ENCODE measurements at regions not wholly inside any gene's neighbourhood (a gene's known extent, or its start where the extent isn't known, plus 50 kb on each side); places are given as distances from the start of the nearest gene placed in this dataset.

DNA sequence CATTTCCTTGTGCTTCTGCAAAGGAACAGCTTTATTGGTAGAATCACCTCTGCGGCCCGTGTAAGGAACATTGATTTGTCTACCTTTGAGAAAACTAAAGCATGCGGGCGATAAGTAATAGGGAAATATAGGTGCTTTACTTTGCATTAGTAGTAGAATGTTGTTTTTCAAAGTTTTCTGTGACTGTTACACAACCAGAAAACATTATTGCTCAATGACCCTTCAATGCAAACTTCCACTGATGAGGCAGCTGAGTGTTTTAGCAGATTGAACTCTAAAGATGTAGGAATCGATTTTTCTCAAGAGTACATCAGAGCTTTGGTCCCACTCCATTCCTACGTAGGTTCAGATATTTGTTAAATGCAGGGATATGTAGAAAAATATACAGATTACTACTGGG lies 427.8 kb downstream of the DNAJB9 start:
- DNase-seq: no peak

DNA sequence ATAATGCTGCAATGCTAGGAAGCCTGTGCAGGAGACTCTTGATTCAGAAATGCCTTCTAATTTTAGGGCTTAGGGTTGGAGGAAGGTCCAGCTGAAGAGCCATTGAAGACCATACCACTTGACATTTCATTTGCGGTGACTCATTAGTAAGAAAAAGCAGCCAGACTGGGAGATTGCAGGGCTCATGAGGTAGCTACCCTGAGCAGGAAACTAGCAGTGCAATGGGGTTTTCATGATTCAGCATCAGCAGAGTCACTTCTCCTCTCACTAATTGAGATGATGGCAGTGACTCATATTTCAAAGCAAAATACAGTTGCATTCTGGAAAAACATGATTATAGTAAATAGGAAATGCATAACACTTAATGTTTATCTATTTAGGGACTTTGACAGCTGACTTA lies 434.1 kb downstream of the DNAJB9 start:
- DNase-seq: peak in 1 of 2 experiments; percentile 3

DNA sequence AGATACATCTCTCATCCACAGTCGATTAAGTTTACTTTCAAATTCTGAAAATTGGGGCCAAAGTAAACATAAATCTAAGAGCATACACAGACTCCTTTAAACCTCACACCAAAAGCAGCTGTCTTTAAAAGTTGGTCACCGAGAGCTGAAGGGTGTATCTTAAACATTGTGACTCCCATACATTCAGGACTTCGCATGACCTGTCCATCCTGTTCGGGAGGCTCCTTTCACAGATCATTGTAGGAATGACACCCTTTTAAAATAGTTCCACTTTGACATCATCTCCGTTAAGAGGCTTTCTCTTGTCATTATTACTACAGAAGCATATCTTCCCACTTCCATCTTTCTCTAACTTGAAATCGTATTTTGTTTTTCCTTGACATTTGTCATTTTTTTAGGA lies 440.0 kb downstream of the DNAJB9 start:
- no peak for DNase-seq

DNA sequence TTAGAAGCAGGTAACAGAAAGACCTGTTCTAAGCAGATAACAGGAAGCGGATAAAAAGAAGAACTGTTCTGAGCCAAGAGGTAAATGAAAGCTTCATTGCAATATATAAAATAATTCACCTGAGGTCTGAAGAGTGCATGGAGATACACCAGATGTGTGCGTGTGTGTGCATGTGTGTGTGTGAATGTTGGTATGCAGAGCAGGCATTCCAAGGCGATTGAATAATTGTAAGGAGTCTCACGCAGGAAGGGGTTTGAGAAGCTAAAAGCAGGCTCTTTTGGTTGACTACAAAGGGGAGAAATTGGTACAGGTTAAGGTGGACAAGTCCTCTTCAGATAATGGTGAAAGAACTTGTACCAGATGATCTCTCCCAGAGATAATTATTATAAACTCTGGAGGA lies 450.6 kb downstream of the DNAJB9 start:
- no peak for DNase-seq

DNA sequence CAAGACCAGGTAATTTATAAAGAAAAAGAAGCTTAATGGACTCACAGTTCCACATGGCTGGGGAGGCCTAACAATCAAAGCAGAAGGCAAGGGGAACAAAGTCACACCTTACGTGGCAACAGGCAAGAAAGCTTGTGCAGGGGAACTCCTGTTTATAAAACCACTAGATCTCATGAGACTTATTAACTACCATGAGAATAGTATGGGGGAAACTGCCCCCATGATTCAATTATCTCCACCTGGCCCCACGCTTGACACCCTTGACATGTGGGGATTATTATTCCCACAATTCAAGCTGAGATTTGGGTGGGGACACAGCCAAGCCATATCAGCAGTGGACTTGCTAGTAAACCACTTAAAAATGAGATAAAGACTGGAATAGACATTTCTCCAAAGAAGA lies 451.7 kb downstream of the DNAJB9 start:
- DNase-seq: no peak

DNA sequence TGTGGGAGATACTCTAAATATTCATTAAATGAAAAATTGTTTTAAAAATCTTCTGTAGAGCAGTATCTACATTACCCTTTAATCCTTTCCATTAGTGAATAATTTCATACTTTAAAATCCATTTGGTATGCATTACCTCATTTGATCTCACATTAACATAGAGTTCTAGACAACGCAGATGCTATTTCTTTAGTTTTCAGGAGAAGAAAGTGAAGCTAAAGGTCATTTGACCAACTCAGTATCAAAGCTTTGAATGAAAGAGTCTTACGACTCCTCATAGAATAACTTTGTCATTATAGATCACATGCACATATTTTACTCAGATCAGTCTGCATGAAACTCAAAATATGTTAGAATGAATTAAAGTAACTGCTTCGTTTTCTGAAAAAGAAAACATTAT lies 460.2 kb downstream of the DNAJB9 start:
- no peak for DNase-seq

DNA sequence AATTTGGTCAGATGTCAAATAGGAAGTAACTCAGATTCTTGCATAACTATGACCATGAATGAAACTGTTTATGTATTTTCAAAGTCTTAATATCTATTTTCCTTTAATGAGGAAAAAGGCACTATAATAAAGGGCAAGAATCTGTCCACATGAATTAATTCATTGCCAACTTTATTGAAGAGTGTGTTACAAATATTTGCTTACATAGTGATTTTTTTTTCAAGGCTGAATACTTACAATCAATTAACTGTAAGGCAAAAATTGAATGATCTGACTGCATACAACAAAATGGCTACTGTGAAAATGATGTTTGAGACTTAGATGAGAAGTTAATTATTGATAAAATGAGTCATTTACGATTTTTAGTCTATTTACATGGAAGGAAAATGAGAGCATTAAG lies 475.0 kb downstream of the DNAJB9 start:
- DNase-seq: no peak

DNA sequence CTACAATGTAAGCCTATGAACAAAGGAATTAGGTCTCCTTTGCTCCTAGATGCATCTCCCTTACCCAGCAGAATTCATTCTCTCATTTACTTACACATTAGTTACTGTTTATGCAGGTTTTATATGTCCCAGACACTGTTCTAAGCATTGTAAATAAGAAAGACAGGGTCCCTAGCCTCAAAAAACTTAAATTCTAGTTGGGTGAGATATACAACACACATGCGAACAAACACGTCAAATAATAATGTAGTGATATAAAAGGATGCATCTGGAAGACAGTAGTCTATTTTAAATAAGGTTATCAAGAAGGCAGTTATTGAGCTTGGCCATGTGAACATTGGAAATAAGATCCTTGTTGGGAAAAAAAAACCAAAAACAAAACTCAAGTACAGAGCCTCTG lies 479.7 kb downstream of the DNAJB9 start:
- DNase-seq: no peak

DNA sequence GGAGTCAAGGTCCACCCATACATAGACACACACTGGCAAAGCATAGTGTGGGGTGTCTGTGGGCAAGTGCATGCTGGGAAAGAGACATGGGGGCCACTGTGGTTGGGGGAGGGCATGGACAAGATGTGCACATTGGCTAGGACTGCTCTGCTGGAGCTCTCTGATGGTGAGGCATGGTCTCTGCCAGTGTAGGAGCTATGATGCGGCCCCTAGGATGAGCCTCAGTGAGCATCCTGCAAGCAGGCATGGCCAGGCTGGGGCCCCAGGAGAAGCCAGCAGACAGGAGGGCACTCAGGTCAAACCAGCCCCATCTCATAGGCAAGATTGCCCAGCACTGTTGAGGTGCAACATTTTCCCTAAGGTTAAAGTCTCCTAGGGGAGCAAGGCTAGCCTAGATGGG lies 489.4 kb downstream of the DNAJB9 start:
- no peak for DNase-seq

DNA sequence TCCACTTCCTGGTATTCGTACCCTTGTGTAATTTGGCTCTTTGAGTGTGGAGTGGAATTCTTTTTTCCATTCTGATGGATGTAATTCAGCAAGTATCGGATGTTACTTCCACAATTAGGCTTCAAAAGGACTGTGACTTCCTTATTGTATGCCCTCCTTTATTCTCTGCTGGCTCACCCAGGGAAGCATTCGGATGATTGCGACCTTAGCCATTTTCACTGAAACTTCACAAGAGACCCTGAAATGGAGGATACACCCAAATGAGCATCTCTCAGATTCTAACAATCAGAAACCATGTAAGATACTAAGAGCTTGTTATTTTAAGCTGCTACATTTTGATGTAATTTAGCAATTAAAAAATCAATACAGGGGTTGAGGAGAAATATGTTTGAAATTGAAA lies 493.1 kb downstream of the DNAJB9 start:
- DNase-seq: no peak

DNA sequence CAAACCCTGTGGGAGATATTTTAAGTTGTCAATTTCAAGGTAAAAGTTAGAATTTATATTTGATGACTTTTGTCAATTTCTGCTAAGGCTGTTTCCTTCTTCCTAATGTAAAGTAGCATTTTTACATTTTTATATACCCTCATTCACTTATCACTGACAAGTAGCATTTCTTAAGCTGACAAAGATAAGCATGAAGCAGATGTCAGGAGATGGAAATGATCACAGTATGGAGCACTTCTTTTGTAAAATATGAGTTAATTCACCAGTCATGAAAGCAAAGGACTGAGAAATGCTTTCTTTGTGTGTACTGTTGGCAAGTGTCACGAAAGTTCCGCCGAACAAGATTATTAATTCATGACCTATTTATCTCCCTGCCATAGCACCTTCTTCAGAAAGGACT lies 503.9 kb downstream of the DNAJB9 start:
- no peak for DNase-seq

DNA sequence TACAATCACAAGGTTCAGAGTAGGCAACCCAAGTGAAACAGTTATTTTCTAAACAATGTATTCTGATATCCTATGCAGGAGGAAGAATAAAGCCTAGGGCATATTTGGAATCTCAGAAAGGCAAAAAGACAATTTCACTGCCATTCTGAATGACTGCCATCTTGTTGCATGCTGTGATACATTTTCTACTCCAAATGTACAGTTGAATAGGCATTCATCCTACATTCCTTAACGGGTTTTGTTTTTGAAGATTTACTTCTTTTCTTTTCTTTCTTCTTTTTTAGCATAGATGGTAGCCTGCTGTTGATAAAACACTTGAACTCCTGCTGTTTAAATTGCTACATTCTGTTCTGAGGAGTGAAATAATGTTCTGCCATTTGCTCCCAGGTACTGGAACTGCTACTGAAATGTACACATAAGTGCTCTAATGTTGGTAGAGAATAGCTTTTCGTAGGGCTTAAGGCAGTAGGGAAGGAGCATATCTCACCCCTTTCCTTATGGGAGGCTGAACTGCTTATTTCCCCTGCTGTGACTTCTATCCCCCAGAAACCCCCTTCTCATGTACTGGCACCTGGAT lies 506.8 kb downstream of the DNAJB9 start:
- no peak for DNase-seq

DNA sequence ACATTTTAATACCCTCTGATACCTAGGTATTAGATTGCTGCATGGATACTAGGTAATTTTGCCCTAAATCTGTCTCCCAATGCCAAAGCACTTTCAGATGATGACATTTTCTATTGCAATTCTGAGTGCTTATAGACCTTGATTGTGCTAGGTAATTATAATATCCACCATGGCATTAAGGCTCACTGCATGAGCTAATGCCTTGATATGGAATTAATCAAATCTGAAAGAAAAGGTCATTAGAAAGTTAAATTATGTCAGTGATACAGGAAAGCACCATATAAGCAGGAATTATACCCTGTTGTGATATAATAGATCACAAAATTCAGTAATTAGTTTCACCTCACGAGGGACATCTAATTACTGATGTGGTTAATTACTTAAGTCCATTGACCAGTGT lies 521.4 kb downstream of the DNAJB9 start:
- DNase-seq: no peak

DNA sequence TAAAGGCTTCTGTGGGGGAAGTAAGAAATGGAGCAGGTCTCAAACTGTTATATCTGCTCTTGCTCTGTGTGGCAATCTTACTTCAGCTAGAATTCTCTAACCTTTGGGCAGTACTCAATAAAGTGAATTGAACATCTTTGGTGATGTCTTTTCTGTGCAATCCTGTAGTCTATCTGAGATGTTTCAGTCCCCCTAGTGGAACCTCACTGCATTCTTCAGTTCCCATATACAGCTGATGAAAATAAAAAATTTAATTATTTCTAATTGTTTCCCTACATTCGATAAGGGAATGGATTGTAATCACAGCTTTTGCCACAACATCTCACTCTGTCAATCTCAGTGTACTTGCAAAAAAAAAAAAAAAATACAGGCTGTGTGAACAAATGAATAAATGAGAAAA lies 522.6 kb downstream of the DNAJB9 start:
- DNase-seq: peak in 1 of 2 experiments; percentile 9

DNA sequence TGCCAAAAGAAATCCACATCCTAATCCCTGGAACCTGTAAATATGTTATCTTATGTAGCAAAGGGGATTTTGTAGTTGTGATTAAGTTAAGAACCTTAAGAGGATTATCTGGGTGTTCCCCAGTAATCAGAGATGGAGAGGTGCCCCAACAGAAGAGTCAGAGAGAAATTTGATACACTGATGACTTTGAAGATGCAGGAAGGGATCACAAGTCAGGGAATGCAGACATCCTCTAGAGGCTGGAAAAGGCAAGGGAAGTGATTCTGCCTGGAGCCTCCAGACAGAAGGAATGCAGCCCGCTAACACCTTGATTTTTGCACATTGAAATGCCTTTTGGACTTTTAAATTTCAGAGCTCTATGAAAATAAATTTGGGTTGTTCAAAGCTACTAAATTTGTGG lies 531.7 kb downstream of the DNAJB9 start:
- no peak for DNase-seq

DNA sequence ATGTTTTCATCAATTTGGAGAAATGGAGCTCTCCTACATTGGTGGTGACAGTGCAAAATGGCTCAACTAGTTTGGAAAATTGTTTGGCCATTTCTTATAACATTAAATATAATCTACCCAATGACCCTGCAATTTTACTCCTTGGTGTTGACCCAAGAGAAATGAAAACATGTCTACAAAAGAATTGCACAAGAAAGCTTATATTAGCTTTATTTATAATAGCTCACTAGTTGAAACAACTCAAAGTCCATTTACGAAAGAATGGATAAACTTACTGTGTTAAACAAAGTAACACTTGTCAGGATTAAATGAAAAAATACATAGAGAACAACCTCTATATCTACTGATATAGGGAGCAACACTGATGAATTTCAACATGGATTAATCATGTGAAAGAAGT lies 539.9 kb downstream of the DNAJB9 start:
- DNase-seq: no peak

DNA sequence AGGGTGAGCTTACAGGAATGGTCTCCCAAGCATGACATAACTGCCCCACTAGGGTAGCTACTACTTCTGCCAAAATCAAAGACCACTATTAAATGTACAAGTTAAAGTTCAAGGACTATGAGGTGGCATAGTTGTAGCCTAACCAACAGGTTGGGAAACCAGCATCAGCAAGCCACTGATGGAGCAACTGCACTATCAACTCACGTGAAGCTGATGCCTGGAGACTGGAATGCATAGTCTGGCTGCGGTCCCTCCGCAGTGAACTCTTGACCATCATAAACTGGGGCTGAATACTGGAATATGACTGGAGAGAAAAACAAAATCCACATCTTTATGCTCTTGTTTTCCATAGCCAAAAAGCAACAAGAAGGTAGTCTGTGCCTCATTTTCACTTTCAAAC lies 541.4 kb downstream of the DNAJB9 start:
- no peak for DNase-seq

DNA sequence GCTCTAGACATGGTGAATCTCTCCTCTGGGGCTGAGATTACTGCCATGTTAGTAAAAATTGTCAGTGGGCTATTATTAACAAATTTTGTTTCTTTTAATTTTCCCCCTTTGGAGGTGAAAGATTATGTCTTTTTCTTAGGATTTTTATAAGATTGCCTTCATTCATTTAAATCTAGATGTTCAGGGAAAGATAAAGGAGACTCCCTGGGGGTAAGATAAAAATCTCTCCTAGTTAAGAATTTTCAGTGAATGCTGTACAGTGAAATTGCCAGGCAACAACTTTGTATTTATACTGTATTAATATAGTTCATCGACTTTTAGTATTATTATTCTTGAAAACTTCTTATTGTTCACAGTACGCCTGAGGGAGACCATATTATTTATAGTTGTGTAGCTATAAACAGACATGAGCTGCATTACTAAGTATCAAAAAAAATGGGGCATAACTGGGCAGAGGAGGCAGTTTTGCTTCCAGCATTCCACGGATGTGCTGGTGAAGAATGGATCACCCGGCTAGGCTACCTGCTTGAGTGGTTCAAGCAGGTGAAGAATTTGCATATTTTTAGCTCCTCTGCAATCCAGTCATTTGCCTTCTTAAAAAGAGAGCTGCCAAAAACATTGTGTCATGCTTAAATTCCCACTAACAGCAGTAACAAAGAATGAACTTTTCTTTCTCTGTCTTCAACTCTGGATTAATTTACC lies 552.1 kb downstream of the DNAJB9 start:
- no peak for DNase-seq

DNA sequence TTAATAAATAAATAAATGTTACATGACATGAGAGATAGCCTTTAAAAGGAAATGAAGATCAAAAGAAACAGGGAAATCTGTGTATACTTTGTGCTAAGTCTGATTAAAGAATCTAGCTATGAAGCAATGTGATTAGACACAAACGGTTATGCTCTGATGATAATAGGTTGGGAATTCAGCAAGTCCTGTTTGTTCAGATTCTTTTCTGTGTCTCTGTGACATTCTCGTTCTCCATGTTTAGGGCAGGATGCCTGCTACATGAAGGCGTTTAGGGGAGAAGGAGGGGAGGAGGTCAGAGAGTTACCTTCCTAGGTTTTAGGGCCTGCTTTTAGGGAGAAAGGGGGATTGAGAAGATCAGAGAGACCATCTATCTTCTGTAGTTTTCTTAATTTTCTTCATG lies 555.3 kb downstream of the DNAJB9 start:
- DNase-seq: no peak

DNA sequence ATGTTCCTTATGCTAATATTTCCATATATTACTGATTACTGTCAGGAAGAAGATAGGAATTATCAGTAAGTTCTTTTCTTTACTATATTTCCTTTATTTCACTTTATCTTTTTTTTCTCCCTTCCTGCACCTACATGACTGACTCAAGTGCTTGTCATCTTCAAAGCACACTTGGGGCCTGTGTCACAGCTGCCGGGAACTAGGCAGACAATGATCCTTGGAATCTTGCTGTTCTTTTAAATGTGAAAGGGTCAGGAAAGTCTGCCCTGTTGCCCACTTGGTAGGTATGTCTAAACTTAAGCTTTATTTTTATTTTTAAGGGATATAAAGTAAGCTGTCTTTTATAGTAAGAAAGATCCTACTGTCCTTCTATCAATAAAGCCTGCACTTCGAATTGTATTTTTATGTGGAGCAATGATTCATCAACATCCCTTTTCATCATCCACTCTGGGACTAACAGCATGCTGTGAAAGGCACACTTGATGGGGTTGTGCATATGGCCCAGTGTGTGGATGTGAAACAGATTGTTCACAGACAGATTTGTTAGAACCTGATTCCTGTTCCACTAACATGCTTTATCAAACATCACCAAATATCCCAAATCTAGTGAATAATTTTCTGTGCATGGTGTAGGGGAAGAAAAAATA lies 556.9 kb downstream of the DNAJB9 start:
- no peak for DNase-seq

DNA sequence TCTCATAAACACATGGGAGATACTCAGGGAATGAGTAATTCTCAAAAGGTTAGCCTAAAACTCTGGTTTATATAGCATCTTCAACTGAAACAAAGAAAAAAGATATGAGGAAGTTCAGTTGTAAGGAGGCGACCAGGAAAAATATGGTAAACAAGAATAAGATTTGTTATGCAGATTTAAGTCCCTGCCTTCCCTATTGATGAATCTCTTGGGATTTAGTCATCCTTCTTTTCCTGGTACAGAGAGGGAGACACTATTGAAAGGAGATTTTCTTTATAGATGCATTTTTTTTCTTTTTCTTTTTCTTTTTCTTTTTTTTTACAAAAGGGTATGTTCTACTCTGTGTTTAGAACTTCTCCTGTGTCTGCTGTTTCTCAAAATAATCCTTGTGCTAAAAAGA lies 557.5 kb downstream of the DNAJB9 start:
- no peak for DNase-seq

DNA sequence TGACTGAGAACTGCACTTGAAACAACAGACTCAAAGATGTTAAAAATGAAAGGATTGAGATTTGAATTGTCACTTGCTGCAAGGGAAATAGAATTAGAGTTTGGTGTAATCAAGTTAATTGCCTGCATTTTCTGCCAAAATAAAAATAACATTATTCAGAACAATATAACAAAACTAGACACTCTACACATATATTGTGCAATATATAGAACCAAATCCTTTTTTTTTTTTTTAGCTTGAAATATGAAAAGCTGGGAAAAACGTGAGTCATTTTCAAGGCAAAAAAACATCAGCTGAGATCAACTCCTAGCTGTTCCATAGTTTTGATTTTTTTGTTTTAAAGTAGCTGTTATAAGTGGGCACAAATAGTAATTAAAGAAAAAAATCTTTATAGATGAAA lies 561.5 kb downstream of the DNAJB9 start:
- no peak for DNase-seq

DNA sequence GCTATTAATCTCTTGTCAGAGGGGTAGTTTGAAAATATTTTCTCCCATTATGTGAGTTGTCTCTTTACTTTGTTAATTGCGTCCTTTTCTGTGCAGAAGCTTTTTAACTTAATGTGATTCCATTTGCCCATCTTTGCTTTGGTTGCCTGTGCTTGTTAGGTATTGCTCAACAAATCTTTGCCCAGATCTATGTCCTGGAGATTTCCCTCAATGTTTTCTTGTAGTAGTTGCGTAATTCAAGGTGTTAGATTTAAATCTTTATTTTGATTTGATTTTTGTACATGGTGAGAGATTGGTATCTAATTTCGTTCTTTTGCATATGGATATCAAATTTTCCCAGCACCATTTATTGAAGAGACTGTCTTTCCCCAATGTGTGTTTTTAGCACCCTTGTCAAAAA lies 567.2 kb downstream of the DNAJB9 start:
- DNase-seq: no peak

DNA sequence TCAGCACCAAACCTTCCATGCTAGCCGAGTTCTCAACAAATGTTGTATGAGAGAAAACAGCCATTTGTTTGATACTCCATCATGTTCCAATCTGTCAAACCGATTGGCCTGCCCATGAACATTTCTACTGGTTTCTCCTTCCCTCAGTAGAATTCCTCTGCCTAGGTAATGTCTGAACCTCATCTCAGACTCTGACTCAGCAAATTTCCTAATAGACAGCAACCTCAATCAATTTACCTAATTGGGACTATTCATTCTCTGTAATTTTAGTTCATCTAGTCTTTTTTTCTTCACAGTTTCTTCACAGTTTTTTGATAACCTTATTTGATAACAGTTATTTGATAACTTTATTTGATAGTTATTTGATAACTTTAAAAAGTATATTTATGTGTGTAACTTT lies 585.1 kb downstream of the DNAJB9 start:
- no peak for DNase-seq

DNA sequence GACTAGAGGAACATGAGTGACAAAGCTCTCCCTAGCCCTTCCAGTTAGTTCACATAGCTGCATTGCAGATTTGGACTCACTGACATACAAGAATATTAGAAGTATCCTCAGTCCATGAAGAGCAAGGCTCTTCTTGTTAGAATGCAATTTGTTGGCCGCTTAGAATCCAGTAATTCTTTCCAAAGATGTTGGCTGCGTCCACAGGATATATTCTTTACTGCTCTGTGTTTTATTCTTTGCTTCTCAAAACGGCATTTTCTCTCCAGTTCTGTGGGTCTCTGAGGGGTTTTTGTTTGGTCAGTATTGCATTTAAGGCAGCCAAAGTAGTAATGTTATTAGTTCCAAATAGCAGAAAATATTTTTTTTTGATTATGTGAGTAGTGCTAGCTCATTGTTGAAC lies 588.6 kb downstream of the DNAJB9 start:
- no peak for DNase-seq
